ENCODE measurements at regions not wholly inside any gene's neighbourhood (a gene's known extent, or its start where the extent isn't known, plus 50 kb on each side); places are given as distances from the start of the nearest gene placed in this dataset.

DNA sequence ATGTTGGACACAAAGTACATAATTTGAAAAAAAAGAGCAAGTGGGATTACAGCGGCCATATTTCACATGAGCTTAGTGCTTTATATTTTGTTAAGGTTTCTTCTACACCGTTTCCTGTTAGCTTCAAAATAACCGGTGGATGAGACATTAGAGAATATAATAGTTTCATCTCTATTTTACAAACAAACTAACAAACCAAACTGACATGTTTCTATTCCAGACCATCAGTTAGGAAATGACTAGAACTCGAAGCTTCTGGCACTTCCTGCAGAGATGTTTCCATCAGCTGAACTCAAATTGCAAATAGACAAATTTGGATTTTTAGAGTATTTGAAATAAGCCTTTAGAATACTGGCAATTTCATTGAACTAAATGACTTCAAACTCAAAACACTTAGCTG, 86.5 kb downstream of the MTRR start:
- TF ChIP-seq, protein P1, sequence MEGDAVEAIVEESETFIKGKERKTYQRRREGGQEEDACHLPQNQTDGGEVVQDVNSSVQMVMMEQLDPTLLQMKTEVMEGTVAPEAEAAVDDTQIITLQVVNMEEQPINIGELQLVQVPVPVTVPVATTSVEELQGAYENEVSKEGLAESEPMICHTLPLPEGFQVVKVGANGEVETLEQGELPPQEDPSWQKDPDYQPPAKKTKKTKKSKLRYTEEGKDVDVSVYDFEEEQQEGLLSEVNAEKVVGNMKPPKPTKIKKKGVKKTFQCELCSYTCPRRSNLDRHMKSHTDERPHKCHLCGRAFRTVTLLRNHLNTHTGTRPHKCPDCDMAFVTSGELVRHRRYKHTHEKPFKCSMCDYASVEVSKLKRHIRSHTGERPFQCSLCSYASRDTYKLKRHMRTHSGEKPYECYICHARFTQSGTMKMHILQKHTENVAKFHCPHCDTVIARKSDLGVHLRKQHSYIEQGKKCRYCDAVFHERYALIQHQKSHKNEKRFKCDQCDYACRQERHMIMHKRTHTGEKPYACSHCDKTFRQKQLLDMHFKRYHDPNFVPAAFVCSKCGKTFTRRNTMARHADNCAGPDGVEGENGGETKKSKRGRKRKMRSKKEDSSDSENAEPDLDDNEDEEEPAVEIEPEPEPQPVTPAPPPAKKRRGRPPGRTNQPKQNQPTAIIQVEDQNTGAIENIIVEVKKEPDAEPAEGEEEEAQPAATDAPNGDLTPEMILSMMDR (IDR thresholded peaks at IDR 0.05), result no peak
- no peak for TF ChIP-seq POLR2A (IDR thresholded peaks at IDR 0.05)
